Aorta (tissue), 5 donors: ENCODE measurements at regions not wholly inside any gene's neighbourhood (a gene's known extent, or its start where the extent isn't known, plus 50 kb on each side); places are given as distances from the start of the nearest gene placed in this dataset.
"Not testable (repeated sequence)": the region's sequence is repeated elsewhere in the genome, so short reads cannot be mapped to it uniquely, and the experiment has no call there.

Source experiments
- ATAC-seq: fragments of 200-7000 bp; cut with Tn5 transposase; one replicate; pipeline ENCODE4 v1.9.1; 2022; ENCODE audit warnings: moderate library complexity; ENCODE audit not compliant: low FRiP score
- DNase-seq, 2 donors: peaks; one replicate each; pipeline ENCODE4 v3.0.0-alpha.2; 2020
- H3K27ac ChIP-seq, 2 donors: one replicate each; pipeline ENCODE4 v1.5.1; 2013; ENCODE audit warnings: low read length in 2 of 2, mild to moderate bottlenecking in 2 of 2, moderate library complexity in 2 of 2, control low read depth in 1 of 2, inconsistent platforms in 1 of 2, low read depth in 1 of 2
- H3K27me3 ChIP-seq, 2 donors: one replicate each; pipeline ENCODE4 v1.6.1; 2013; ENCODE audit warnings: control low read depth in 1 of 2, low read length in 1 of 2, mild to moderate bottlenecking in 1 of 2, moderate library complexity in 1 of 2; ENCODE audit not compliant: insufficient read depth in 2 of 2, control insufficient read depth in 1 of 2
- H3K36me3 ChIP-seq, 2 donors: one replicate each; pipeline ENCODE4 v1.6.1; 2013; ENCODE audit warnings: control low read depth in 1 of 2, low read length in 1 of 2, mild to moderate bottlenecking in 1 of 2; ENCODE audit not compliant: insufficient read depth in 2 of 2, control insufficient read depth in 1 of 2
- H3K4me1 ChIP-seq, 2 donors: one replicate each; pipeline ENCODE4 v1.6.1; 2013; ENCODE audit warnings: low read length in 2 of 2, control low read depth in 1 of 2, mild to moderate bottlenecking in 1 of 2, moderate library complexity in 1 of 2; ENCODE audit not compliant: insufficient read depth in 2 of 2, control insufficient read depth in 1 of 2
- H3K4me3 ChIP-seq, 2 donors: one replicate each; pipeline ENCODE4 v1.5.1; 2013; ENCODE audit warnings: low read length in 2 of 2, control low read depth in 1 of 2, mild to moderate bottlenecking in 1 of 2
- H3K9me3 ChIP-seq: one replicate; pipeline ENCODE4 v1.6.1; 2013; ENCODE audit warnings: mild to moderate bottlenecking, low read length; ENCODE audit not compliant: control insufficient read depth
- WGBS, 2 donors: extraction: QIAGEN DNeasy Blood & Tissue Kit; methylation state at CpG; one replicate each; pipeline ENCODE4 v1.1.7; 2013; 5-methylcytosine and 5-hydroxymethylcytosine counted together
- intact Hi-C, 2 donors: fragments of 100-400 bp; cut with DNase I; formaldehyde crosslinking; loops; one replicate each; pipeline versions ENCODE4 v1.14.2 to v1.15.0; 2022
- donor health status: healthy with polysubstance abuse.
- donor health status: Bipolar disorder and iron deficiency.
- donor health status: DM: no; HTN: no; CAD: no.
- donor health status: DM: no; HTN: no; CAD: no.
- donor health status: DM: yes; HTN: yes; CAD: no.

- intact Hi-C loops, result loop anchor here (2.0 to 10.0 kb wide), 2 partner anchors 263 to 375 kb away; no protein-coding TSS in a partner anchor
- Histone ChIP-seq H3K27ac (no peak overlapping the region), H3K4me1 (peaks cover 3 to 8% of the 10 kb centered on the region in 2 donors), H3K27me3 (no peaks in the 10 kb centered on the region), H3K4me3 (no peak overlapping the region), H3K36me3 (no peaks in the 10 kb centered on the region), H3K9me3 (no peaks in the 10 kb centered on the region)
- ATAC-seq (no peak), DNase-seq (no peak)
- 50 to 56% methylated on average over 2 of the region's 2 CpGs for WGBS, 2 donors
Observed at GRCh38 chr5:148739524-148739923, 85.2 kb upstream of the HTR4 start.

GRCh38 chr5:148740079-148740858, 85.9 kb upstream of the HTR4 start:
- intact Hi-C loops, result loop anchor here in 1 of 2 donors (5.0 kb wide), 1 partner anchor 87 kb away; the partner anchor contains the start of gene ADRB2
- H3K4me1 ChIP-seq, result peaks cover 3 to 8% of the 10 kb centered on the region in 2 donors
- H3K9me3 ChIP-seq, result no peaks in the 10 kb centered on the region
- DNase-seq (no peak), ATAC-seq (no peak)
- H3K36me3 ChIP-seq, result no peaks in the 10 kb centered on the region
- no peak overlapping the region for H3K27ac ChIP-seq
- H3K4me3 ChIP-seq, result no peak overlapping the region
- H3K27me3 ChIP-seq, result no peaks in the 10 kb centered on the region
- 79 to 84% methylated on average over 8 of the region's 8 CpGs for WGBS, 2 donors

- no peaks in the 10 kb centered on the region for H3K27me3 ChIP-seq
- no peak for DNase-seq
- H3K9me3 ChIP-seq, result no peaks in the 10 kb centered on the region
- ATAC-seq, result peak; percentile 76
- no peak overlapping the region for H3K4me3 ChIP-seq
- peaks cover 3 to 5% of the 10 kb centered on the region in 2 donors for H3K4me1 ChIP-seq
- 56 to 64% methylated on average over 9 of the region's 9 CpGs for WGBS, 2 donors
- no peak overlapping the region for H3K27ac ChIP-seq
- H3K36me3 ChIP-seq, result no peaks in the 10 kb centered on the region
- intact Hi-C loops, result loop anchor here in 1 of 2 donors (5.0 kb wide), 1 partner anchor 86 kb away; the partner anchor contains the start of gene ADRB2
Observed at GRCh38 chr5:148740966-148741742, 85.3 kb upstream of the ADRB2 start.

GRCh38 chr5:148741766-148742165, 84.6 kb upstream of the ADRB2 start:
- H3K4me3 ChIP-seq, DNase-seq, H3K9me3 ChIP-seq, H3K27me3 ChIP-seq, ATAC-seq, H3K27ac ChIP-seq, H3K4me1 ChIP-seq, H3K36me3 ChIP-seq: not testable (repeated sequence)
- intact Hi-C loops, result loop anchor here in 1 of 2 donors (5.0 kb wide), 1 partner anchor 86 kb away; the partner anchor contains the start of gene ADRB2
- WGBS, 2 donors, result 72% methylated on average over 3 of the region's 3 CpGs

- ATAC-seq, H3K9me3 ChIP-seq, H3K36me3 ChIP-seq, H3K4me1 ChIP-seq, H3K27me3 ChIP-seq, H3K4me3 ChIP-seq, H3K27ac ChIP-seq, DNase-seq: not testable (repeated sequence)
- intact Hi-C loops, result loop anchor here in 1 of 2 donors (5.0 kb wide), 1 partner anchor 83 kb away; the partner anchor contains the start of gene ADRB2
- 93 to 100% methylated on average over 1 of the region's 1 CpG for WGBS, 2 donors
Observed at GRCh38 chr5:148744380-148744779, 82.0 kb upstream of the ADRB2 start.

DNA sequence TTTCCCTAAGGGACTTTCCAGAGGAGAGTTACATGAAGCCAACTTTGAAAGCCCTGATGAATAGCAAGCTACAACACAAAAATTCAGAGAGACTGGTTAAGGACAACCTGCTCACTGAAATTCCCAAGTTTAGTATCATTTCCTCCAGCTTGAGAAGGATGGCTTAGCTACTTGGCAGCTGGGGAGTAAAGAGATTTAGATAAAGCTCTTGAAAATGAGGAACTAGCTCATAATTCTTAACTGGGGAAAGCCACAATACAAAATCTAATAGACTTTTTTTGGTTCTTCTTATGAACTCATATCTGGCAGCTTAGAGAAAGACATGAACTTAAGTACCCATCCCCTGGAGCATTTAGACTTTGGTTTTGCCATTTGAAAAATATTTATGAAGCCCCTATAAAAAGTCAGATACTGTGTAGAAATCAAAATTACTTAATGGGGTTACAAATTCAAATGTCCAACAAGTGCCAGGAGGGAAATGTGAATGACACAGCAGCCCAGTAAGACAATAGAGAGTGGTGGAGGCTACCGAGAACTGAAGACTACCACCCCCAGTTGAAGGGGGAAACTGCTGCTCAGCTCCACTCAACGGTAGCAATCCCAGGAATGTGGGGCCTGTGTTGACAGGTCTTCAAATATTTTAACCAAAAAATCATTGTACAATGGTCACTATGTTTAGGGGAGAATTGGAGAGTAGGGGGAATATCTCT, 79.4 kb upstream of the ADRB2 start:
- intact Hi-C loops, result no loop called here
- H3K27me3 ChIP-seq, result no peaks in the 10 kb centered on the region
- H3K36me3 ChIP-seq, result no peaks in the 10 kb centered on the region
- no peak overlapping the region for H3K4me3 ChIP-seq
- H3K27ac ChIP-seq, result no peak overlapping the region
- 32 to 55% methylated on average over 2 of the region's 2 CpGs for WGBS, 2 donors
- no peak for ATAC-seq
- no peaks in the 10 kb centered on the region for H3K4me1 ChIP-seq
- no peak for DNase-seq
- H3K9me3 ChIP-seq, result no peaks in the 10 kb centered on the region

- H3K9me3 ChIP-seq, result no peaks in the 10 kb centered on the region
- DNase-seq (no peak), ATAC-seq (no peak)
- no peak overlapping the region for H3K27ac ChIP-seq
- no peaks in the 10 kb centered on the region for H3K4me1 ChIP-seq
- intact Hi-C loops, result no loop called here
- H3K36me3 ChIP-seq, result no peaks in the 10 kb centered on the region
- no peak overlapping the region for H3K4me3 ChIP-seq
- no peaks in the 10 kb centered on the region for H3K27me3 ChIP-seq
- WGBS, 2 donors, result 4 to 10% methylated on average over 2 of the region's 2 CpGs
Observed at GRCh38 chr5:148747536-148747906, 78.9 kb upstream of the ADRB2 start.

GRCh38 chr5:148748702-148749392, 77.6 kb upstream of the ADRB2 start:
- 88 to 94% methylated on average over 4 of the region's 4 CpGs for WGBS, 2 donors
- ATAC-seq (no peak), DNase-seq (no peak)
- Histone ChIP-seq H3K9me3 (no peaks in the 10 kb centered on the region), H3K27me3 (no peaks in the 10 kb centered on the region), H3K4me3 (no peak overlapping the region), H3K4me1 (no peaks in the 10 kb centered on the region), H3K27ac (no peak overlapping the region), H3K36me3 (no peaks in the 10 kb centered on the region)
- intact Hi-C loops, result no loop called here
